HG02763 (cell line): ENCODE measurements at regions not wholly inside any gene's neighbourhood (a gene's known extent, or its start where the extent isn't known, plus 50 kb on each side); places are given as distances from the start of the nearest gene placed in this dataset.
"Not testable (repeated sequence)": the region's sequence is repeated elsewhere in the genome, so short reads cannot be mapped to it uniquely, and the experiment has no call there.

Experiments
- ATAC-seq: cut with Tn5 transposase; IDR thresholded peaks from one replicate; pipeline ENCODE4 v1.9.1; 2021; ENCODE audit warnings: mild to moderate bottlenecking, moderate library complexity; ENCODE audit not compliant: unreplicated experiment

GRCh38 chr21:27881331-27881730, 914.4 kb upstream of the ADAMTS5 start:
- ATAC-seq, result not testable (repeated sequence)

GRCh38 chr21:27872411-27872810, 905.5 kb upstream of the ADAMTS5 start:
- ATAC-seq, result not testable (repeated sequence)

GRCh38 chr21:27870755-27871154, 903.9 kb upstream of the ADAMTS5 start:
- ATAC-seq, result not testable (repeated sequence)

- not testable (repeated sequence) for ATAC-seq
Observed at GRCh38 chr21:27860314-27860955, 893.5 kb upstream of the ADAMTS5 start.

GRCh38 chr21:27858053-27858825, 891.4 kb upstream of the ADAMTS5 start:
- ATAC-seq, result not testable (repeated sequence)

- not testable (repeated sequence) for ATAC-seq
Observed at GRCh38 chr21:27856988-27857387, 890.1 kb upstream of the ADAMTS5 start.

GRCh38 chr21:27841084-27841672, 874.3 kb upstream of the ADAMTS5 start:
- no peak for ATAC-seq

- no peak for ATAC-seq
Observed at GRCh38 chr21:27840262-27840661, 873.4 kb upstream of the ADAMTS5 start.

GRCh38 chr21:27839512-27840115, 872.7 kb upstream of the ADAMTS5 start:
- no peak for ATAC-seq

- no peak for ATAC-seq
Observed at GRCh38 chr21:27838573-27838972, 871.7 kb upstream of the ADAMTS5 start.

GRCh38 chr21:27837936-27838335, 871.0 kb upstream of the ADAMTS5 start:
- ATAC-seq, result no peak

- no peak for ATAC-seq
Observed at GRCh38 chr21:27833298-27833697, 866.4 kb upstream of the ADAMTS5 start.

GRCh38 chr21:27831816-27832569, 865.1 kb upstream of the ADAMTS5 start:
- no peak for ATAC-seq

GRCh38 chr21:27831177-27831576, 864.3 kb upstream of the ADAMTS5 start:
- no peak for ATAC-seq

GRCh38 chr21:27827972-27828371, 861.1 kb upstream of the ADAMTS5 start:
- ATAC-seq, result no peak

- ATAC-seq, result no peak
Observed at GRCh38 chr21:27825035-27825434, 858.1 kb upstream of the ADAMTS5 start.

- no peak for ATAC-seq
Observed at GRCh38 chr21:27823652-27824201, 856.8 kb upstream of the ADAMTS5 start.

- no peak for ATAC-seq
Observed at GRCh38 chr21:27820342-27820741, 853.5 kb upstream of the ADAMTS5 start.

GRCh38 chr21:27819299-27819698, 852.4 kb upstream of the ADAMTS5 start:
- ATAC-seq, result no peak

- ATAC-seq, result no peak
Observed at GRCh38 chr21:27818847-27819246, 852.0 kb upstream of the ADAMTS5 start.
